SK-N-SH treated with all-trans-retinoic acid at 6 μM for 48 hours (cell line): ENCODE measurements at regions not wholly inside any gene's neighbourhood (a gene's known extent, or its start where the extent isn't known, plus 50 kb on each side); places are given as distances from the start of the nearest gene placed in this dataset.

Experiments used
- ATAC-seq: fragments of 200-7000 bp; cut with Tn5 transposase; 3 replicates; pipeline ENCODE4 v1.9.1; 2020; ENCODE audit warnings: mild to moderate bottlenecking, moderate library complexity
- ARNTL ChIP-seq: fragments of 450-650 bp; formaldehyde crosslinking; IDR thresholded peaks from 2 replicates; pipeline ENCODE4 v1.5.0; 2020; ENCODE audit warnings: low read depth, mild to moderate bottlenecking, moderate library complexity, borderline replicate concordance
- BACH2 ChIP-seq: fragments of 250-450 bp; sonication (Bioruptor Pico); IDR thresholded peaks from 2 replicates; pipeline ENCODE4 v1.9.0; 2021; ENCODE audit warnings: mild to moderate bottlenecking, borderline replicate concordance
- CSDC2 ChIP-seq: fragments of 250-450 bp; sonication (Bioruptor Pico); IDR thresholded peaks from 2 replicates; pipeline ENCODE4 v1.5.0; 2020; ENCODE audit warnings: mild to moderate bottlenecking, moderate library complexity
- ESRRG ChIP-seq: fragments of 250-450 bp; sonication (Bioruptor Pico); IDR thresholded peaks from 2 replicates; pipeline ENCODE4 v1.6.1; 2021; ENCODE audit warnings: mild to moderate bottlenecking
- GLIS3 ChIP-seq: fragments of 250-450 bp; sonication (Bioruptor Pico); IDR thresholded peaks from 2 replicates; pipeline ENCODE4 v1.5.0; 2020; ENCODE audit warnings: mild to moderate bottlenecking, moderate library complexity
- ISL1 ChIP-seq: fragments of 250-450 bp; sonication (Bioruptor Pico); IDR thresholded peaks from 2 replicates; pipeline ENCODE4 v2.1.2; 2022; ENCODE audit warnings: mild to moderate bottlenecking, moderate library complexity
- OSR1 ChIP-seq: fragments of 250-450 bp; sonication (Bioruptor Pico); IDR thresholded peaks from 2 replicates; pipeline ENCODE4 v1.8.0; 2022; ENCODE audit warnings: moderate library complexity, mild to moderate bottlenecking, inconsistent platforms
- PPARA ChIP-seq: fragments of 250-450 bp; sonication (Bioruptor Pico); IDR thresholded peaks from 2 replicates; pipeline ENCODE4 v1.5.0; 2020; ENCODE audit warnings: mild to moderate bottlenecking, borderline replicate concordance
- RARB ChIP-seq: fragments of 250-450 bp; sonication (Bioruptor Pico); IDR thresholded peaks from 2 replicates; pipeline ENCODE4 v1.8.0; 2021; ENCODE audit warnings: mild to moderate bottlenecking, moderate library complexity
- SNAI2 ChIP-seq: fragments of 250-450 bp; sonication (Bioruptor Pico); IDR thresholded peaks from 2 replicates; pipeline ENCODE4 v1.5.0; 2020; ENCODE audit warnings: mild to moderate bottlenecking, moderate library complexity
- TCF4 ChIP-seq: fragments of 250-450 bp; sonication (Bioruptor Pico); IDR thresholded peaks from 2 replicates; pipeline ENCODE4 v1.8.0; 2021; ENCODE audit warnings: mild to moderate bottlenecking, moderate library complexity, borderline replicate concordance
- TOX ChIP-seq: fragments of 250-450 bp; sonication (Bioruptor Pico); IDR thresholded peaks from 2 replicates; pipeline ENCODE4 v1.8.0; 2021; ENCODE audit warnings: mild to moderate bottlenecking, moderate library complexity, borderline replicate concordance
- ZC3H10 ChIP-seq: fragments of 250-450 bp; sonication (Bioruptor Pico); IDR thresholded peaks from 2 replicates; pipeline ENCODE4 v1.5.1; 2021; ENCODE audit warnings: mild to moderate bottlenecking, moderate library complexity
- ZFP3 ChIP-seq: fragments of 250-450 bp; sonication (Bioruptor Pico); IDR thresholded peaks from 2 replicates; pipeline ENCODE4 v1.5.0; 2020; ENCODE audit warnings: mild to moderate bottlenecking, moderate library complexity
- ZFP30 ChIP-seq: fragments of 450-650 bp; formaldehyde crosslinking; IDR thresholded peaks from 2 replicates; pipeline ENCODE4 v1.5.0; 2022; ENCODE audit warnings: mild to moderate bottlenecking, moderate library complexity
- ZNF565 ChIP-seq: fragments of 450-650 bp; formaldehyde crosslinking; conservative IDR thresholded peaks from 2 replicates; pipeline ENCODE4 v1.5.0; 2020; ENCODE audit warnings: low read depth, mild to moderate bottlenecking, moderate library complexity
- ZNF70 ChIP-seq: fragments of 450-650 bp; formaldehyde crosslinking; IDR thresholded peaks from 2 replicates; pipeline ENCODE4 v1.5.0; 2020; ENCODE audit warnings: mild to moderate bottlenecking, moderate library complexity
- ZNF8 ChIP-seq: fragments of 450-650 bp; formaldehyde crosslinking; IDR thresholded peaks from 2 replicates; pipeline ENCODE4 v1.5.0; 2020; ENCODE audit warnings: mild to moderate bottlenecking, moderate library complexity
- TF ChIP-seq, protein P1 (sequence below): fragments of 250-450 bp; sonication (Bioruptor Pico); IDR thresholded peaks from 2 replicates; pipeline ENCODE4 v1.5.1; 2021; ENCODE audit warnings: mild to moderate bottlenecking, moderate library complexity
- TF ChIP-seq, protein P2 (sequence below): fragments of 250-450 bp; sonication (Bioruptor Pico); IDR thresholded peaks from 2 replicates; pipeline ENCODE4 v1.5.1; 2020; ENCODE audit warnings: low read depth, mild to moderate bottlenecking, moderate library complexity
- TF ChIP-seq, protein P3 (sequence below): fragments of 250-450 bp; sonication (Bioruptor Pico); IDR thresholded peaks from 2 replicates; pipeline ENCODE4 v1.8.0; 2020; ENCODE audit warnings: mild to moderate bottlenecking, moderate library complexity, borderline replicate concordance
- TF ChIP-seq, protein P4 (sequence below): fragments of 250-450 bp; sonication (Bioruptor Pico); IDR thresholded peaks from 2 replicates; pipeline ENCODE4 v1.8.0; 2021; ENCODE audit warnings: low read depth, mild to moderate bottlenecking, moderate library complexity, borderline replicate concordance

DNA sequence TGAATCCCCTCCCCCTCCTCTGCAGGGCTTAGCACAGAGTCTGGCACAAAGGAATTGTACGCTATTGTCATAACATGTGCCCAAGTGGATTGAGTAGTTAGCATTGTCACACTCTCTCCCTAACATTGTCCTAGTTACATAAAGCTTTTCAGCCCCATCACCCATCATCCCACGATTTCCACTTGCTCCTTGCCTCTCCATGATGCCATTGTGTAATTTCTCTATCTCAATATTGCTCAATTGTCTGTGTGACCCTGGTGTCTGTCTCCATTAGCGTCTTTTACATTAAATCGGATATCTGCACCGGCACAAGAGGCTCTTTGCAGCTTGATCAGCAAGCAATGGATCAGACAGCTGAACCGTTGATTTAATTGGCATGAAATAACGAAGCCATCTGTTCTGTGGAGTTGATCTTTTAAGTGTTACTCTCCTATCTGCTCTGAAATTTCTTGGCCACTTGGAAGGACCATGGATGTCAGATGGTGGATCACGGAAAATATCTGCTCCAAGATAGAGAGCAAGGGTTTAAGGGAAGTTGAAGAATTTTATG, 77.0 kb upstream of the HS3ST4 start:
- TF ChIP-seq, protein P1, sequence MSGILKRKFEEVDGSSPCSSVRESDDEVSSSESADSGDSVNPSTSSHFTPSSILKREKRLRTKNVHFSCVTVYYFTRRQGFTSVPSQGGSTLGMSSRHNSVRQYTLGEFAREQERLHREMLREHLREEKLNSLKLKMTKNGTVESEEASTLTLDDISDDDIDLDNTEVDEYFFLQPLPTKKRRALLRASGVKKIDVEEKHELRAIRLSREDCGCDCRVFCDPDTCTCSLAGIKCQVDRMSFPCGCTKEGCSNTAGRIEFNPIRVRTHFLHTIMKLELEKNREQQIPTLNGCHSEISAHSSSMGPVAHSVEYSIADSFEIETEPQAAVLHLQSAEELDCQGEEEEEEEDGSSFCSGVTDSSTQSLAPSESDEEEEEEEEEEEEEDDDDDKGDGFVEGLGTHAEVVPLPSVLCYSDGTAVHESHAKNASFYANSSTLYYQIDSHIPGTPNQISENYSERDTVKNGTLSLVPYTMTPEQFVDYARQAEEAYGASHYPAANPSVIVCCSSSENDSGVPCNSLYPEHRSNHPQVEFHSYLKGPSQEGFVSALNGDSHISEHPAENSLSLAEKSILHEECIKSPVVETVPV (CRISPR knock-in tag), result no peak
- TF ChIP-seq SNAI2 (no peak), TCF4 (CRISPR knock-in tag) (no peak), ZC3H10 (CRISPR knock-in tag) (no peak), ESRRG (CRISPR knock-in tag) (no peak), PPARA (CRISPR knock-in tag) (no peak), ZNF70 (CRISPR knock-in tag) (no peak), OSR1 (CRISPR knock-in tag) (no peak), ZNF565 (no peak), CSDC2 (no peak), ISL1 (no peak), ARNTL (CRISPR knock-in tag) (no peak), ZFP3 (no peak), RARB (no peak), ZNF8 (CRISPR knock-in tag) (no peak), ZFP30 (CRISPR knock-in tag) (no peak)
- TF ChIP-seq, protein P2, sequence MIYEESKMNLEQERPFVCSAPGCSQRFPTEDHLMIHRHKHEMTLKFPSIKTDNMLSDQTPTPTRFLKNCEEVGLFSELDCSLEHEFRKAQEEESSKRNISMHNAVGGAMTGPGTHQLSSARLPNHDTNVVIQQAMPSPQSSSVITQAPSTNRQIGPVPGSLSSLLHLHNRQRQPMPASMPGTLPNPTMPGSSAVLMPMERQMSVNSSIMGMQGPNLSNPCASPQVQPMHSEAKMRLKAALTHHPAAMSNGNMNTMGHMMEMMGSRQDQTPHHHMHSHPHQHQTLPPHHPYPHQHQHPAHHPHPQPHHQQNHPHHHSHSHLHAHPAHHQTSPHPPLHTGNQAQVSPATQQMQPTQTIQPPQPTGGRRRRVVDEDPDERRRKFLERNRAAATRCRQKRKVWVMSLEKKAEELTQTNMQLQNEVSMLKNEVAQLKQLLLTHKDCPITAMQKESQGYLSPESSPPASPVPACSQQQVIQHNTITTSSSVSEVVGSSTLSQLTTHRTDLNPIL (CRISPR knock-in tag), result no peak
- ATAC-seq, result no peak

DNA sequence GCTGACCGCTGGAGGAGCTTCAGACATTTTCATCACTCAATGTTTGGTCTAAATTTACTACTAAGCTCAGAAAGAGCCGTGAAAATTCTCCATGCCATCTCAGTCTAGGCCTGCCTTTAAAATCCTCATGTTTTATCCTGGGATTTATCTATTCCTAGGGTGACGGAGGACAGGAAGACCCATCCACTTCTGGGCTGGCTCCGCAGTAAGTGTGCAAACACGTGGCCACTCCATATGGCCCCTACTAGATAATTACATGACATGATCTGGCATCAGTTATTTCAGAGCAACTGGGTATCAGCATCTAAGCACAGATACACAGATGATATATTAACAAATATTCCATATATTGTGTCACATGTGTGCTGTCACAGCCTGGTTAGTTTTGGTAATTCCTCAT, 77.8 kb upstream of the HS3ST4 start:
- no peak for ATAC-seq
- TF ChIP-seq ZNF70 (CRISPR knock-in tag), result no peak
- TF ChIP-seq ZC3H10 (CRISPR knock-in tag), result no peak
- TF ChIP-seq ZFP3, result no peak
- no peak for TF ChIP-seq ARNTL (CRISPR knock-in tag)
- TF ChIP-seq CSDC2, result no peak
- TF ChIP-seq, protein P1 (CRISPR knock-in tag), result no peak
- TF ChIP-seq, protein P2 (CRISPR knock-in tag), result no peak
- TF ChIP-seq, protein P3, sequence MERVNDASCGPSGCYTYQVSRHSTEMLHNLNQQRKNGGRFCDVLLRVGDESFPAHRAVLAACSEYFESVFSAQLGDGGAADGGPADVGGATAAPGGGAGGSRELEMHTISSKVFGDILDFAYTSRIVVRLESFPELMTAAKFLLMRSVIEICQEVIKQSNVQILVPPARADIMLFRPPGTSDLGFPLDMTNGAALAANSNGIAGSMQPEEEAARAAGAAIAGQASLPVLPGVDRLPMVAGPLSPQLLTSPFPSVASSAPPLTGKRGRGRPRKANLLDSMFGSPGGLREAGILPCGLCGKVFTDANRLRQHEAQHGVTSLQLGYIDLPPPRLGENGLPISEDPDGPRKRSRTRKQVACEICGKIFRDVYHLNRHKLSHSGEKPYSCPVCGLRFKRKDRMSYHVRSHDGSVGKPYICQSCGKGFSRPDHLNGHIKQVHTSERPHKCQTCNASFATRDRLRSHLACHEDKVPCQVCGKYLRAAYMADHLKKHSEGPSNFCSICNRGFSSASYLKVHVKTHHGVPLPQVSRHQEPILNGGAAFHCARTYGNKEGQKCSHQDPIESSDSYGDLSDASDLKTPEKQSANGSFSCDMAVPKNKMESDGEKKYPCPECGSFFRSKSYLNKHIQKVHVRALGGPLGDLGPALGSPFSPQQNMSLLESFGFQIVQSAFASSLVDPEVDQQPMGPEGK (CRISPR knock-in tag), result no peak
- TF ChIP-seq GLIS3, result no peak
- TF ChIP-seq ISL1, result no peak
- TF ChIP-seq RARB, result no peak
- no peak for TF ChIP-seq TCF4 (CRISPR knock-in tag)
- TF ChIP-seq ZNF565, result no peak
- TF ChIP-seq SNAI2, result no peak
- TF ChIP-seq, protein P4, sequence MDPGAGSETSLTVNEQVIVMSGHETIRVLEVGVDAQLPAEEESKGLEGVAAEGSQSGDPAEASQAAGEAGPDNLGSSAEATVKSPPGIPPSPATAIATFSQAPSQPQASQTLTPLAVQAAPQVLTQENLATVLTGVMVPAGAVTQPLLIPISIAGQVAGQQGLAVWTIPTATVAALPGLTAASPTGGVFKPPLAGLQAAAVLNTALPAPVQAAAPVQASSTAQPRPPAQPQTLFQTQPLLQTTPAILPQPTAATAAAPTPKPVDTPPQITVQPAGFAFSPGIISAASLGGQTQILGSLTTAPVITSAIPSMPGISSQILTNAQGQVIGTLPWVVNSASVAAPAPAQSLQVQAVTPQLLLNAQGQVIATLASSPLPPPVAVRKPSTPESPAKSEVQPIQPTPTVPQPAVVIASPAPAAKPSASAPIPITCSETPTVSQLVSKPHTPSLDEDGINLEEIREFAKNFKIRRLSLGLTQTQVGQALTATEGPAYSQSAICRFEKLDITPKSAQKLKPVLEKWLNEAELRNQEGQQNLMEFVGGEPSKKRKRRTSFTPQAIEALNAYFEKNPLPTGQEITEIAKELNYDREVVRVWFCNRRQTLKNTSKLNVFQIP (CRISPR knock-in tag), result no peak
- TF ChIP-seq OSR1 (CRISPR knock-in tag), result no peak
- no peak for TF ChIP-seq BACH2 (CRISPR knock-in tag)
- TF ChIP-seq ESRRG (CRISPR knock-in tag), result no peak
- no peak for TF ChIP-seq TOX

DNA sequence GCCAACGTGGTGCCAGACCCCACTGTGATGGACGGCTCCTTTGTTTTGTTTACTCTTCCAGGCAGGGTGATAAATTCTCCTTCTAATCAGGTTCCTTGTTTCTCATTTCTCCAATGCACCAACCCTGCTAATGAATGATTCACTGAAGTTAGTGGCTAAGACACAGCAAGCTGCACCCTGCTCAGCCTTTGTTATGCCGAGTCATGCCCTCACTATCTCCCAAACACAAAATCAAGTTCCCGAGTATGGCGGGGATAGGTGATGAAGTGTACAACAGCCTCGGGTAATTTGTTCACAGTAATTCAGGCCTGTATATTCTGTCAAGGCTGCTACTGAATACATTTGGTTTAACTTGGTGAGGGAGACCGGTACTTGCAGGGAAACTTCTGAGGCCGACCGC, 83.8 kb upstream of the HS3ST4 start:
- no peak for ATAC-seq
- no peak for TF ChIP-seq ZNF565
- TF ChIP-seq SNAI2, result no peak
- TF ChIP-seq, protein P1 (CRISPR knock-in tag), result no peak
- TF ChIP-seq ZC3H10 (CRISPR knock-in tag), result no peak
- no peak for TF ChIP-seq ZFP30 (CRISPR knock-in tag)
- no peak for TF ChIP-seq BACH2 (CRISPR knock-in tag)
- TF ChIP-seq, protein P3 (CRISPR knock-in tag), result no peak
- TF ChIP-seq, all 23 proteins: peak for 0
